ENCODE measurements at regions not wholly inside any gene's neighbourhood (a gene's known extent, or its start where the extent isn't known, plus 50 kb on each side); places are given as distances from the start of the nearest gene placed in this dataset.
A peak's percentile ranks its signal among the peaks of the same experiment; 100 is the strongest.

GRCh38 chr5:125294844-125295243 lies 548.4 kb upstream of the ZNF608 start:
- no peak overlapping the region for H3K27ac ChIP-seq
- no peaks in the 10 kb centered on the region for H3K36me3 ChIP-seq
- no peak overlapping the region for H3K4me3 Mint-ChIP-seq
- no peak overlapping the region for H3K27ac Mint-ChIP-seq
- H3K9me3 Mint-ChIP-seq, result no peaks in the 10 kb centered on the region
- H3K4me1 ChIP-seq, result peaks cover 28% of the 10 kb centered on the region
- no peaks in the 10 kb centered on the region for H3K36me3 Mint-ChIP-seq
- H3K27me3 Mint-ChIP-seq (ENCODE audit: insufficient read depth, low read depth), result peaks cover 4% of the 10 kb centered on the region
- no peak overlapping the region for H2AFZ ChIP-seq (replicated peaks)
- DNase-seq (ENCODE audit: low spot score), result no peak
- H3K4me3 ChIP-seq, result no peak overlapping the region
- no peaks in the 10 kb centered on the region for H3K27me3 ChIP-seq
- no peaks in the 10 kb centered on the region for H3K9me3 ChIP-seq (ENCODE audit: low read depth)
- TF ChIP-seq EZH2phosphoT487 (IDR thresholded peaks at IDR 0.05) (no peak), CTCF (IDR thresholded peaks at IDR 0.05) (no peak), EZH2 (IDR thresholded peaks at IDR 0.05) (no peak)
- no peak overlapping the region for H3K9ac ChIP-seq
- H3K79me2 ChIP-seq (ENCODE audit: low read depth), result no peaks in the 10 kb centered on the region
- H3K4me1 Mint-ChIP-seq, result peaks cover 34% of the 10 kb centered on the region
- no peaks in the 10 kb centered on the region for H3F3A ChIP-seq (ENCODE audit: low read depth)
- H3K4me2 ChIP-seq, result no peak overlapping the region
- no peaks in the 10 kb centered on the region for H4K20me1 ChIP-seq (ENCODE audit: low read depth)

- Histone ChIP-seq H3K27ac (no peak overlapping the region), H3K36me3 (no peaks in the 10 kb centered on the region), H3K27me3 (no peaks in the 10 kb centered on the region), H3F3A (ENCODE audit: low read depth) (no peaks in the 10 kb centered on the region), H3K4me3 (no peak overlapping the region), H3K79me2 (ENCODE audit: low read depth) (no peaks in the 10 kb centered on the region), H2AFZ (replicated peaks) (no peak overlapping the region), H3K4me2 (no peak overlapping the region), H3K9me3 (ENCODE audit: low read depth) (no peaks in the 10 kb centered on the region), H3K9ac (no peak overlapping the region), H3K4me1 (peaks cover 28% of the 10 kb centered on the region), H4K20me1 (ENCODE audit: low read depth) (no peaks in the 10 kb centered on the region)
- DNase-seq (ENCODE audit: low spot score), result no peak
- Mint-ChIP-seq H3K36me3 (no peaks in the 10 kb centered on the region), H3K9me3 (no peaks in the 10 kb centered on the region), H3K27ac (no peak overlapping the region), H3K4me3 (no peak overlapping the region), H3K27me3 (ENCODE audit: insufficient read depth, low read depth) (peaks cover 4% of the 10 kb centered on the region), H3K4me1 (peaks cover 35% of the 10 kb centered on the region)
- TF ChIP-seq EZH2 (IDR thresholded peaks at IDR 0.05), result no peak
Measured at GRCh38 chr5:125295405-125295872, 549.0 kb upstream of the ZNF608 start.

GRCh38 chr5:125298258-125298657 lies 551.8 kb upstream of the ZNF608 start:
- Histone ChIP-seq H3K4me1 (peaks cover 20% of the 10 kb centered on the region), H4K20me1 (ENCODE audit: low read depth) (no peaks in the 10 kb centered on the region), H3K4me2 (no peak overlapping the region), H3K27me3 (no peaks in the 10 kb centered on the region), H3K79me2 (ENCODE audit: low read depth) (no peaks in the 10 kb centered on the region), H2AFZ (replicated peaks) (no peak overlapping the region), H3K9me3 (ENCODE audit: low read depth) (no peaks in the 10 kb centered on the region), H3K36me3 (no peaks in the 10 kb centered on the region), H3F3A (ENCODE audit: low read depth) (no peaks in the 10 kb centered on the region), H3K9ac (no peak overlapping the region), H3K27ac (no peak overlapping the region), H3K4me3 (no peak overlapping the region)
- TF ChIP-seq CTCF (IDR thresholded peaks at IDR 0.05), result no peak
- no peak for TF ChIP-seq EZH2 (IDR thresholded peaks at IDR 0.05)
- TF ChIP-seq EZH2phosphoT487 (IDR thresholded peaks at IDR 0.05), result no peak
- no peak for DNase-seq (ENCODE audit: low spot score)
- Mint-ChIP-seq H3K4me3 (no peak overlapping the region), H3K36me3 (no peaks in the 10 kb centered on the region), H3K27ac (peak overlapping the region; percentile 13), H3K9me3 (no peaks in the 10 kb centered on the region), H3K4me1 (peaks cover 37% of the 10 kb centered on the region), H3K27me3 (ENCODE audit: insufficient read depth, low read depth) (peaks cover 9% of the 10 kb centered on the region)

- Histone ChIP-seq H3K4me3 (no peak overlapping the region), H3K4me1 (peaks cover 14% of the 10 kb centered on the region), H3K79me2 (ENCODE audit: low read depth) (no peaks in the 10 kb centered on the region), H3K27ac (no peak overlapping the region), H3K4me2 (no peak overlapping the region), H3K27me3 (no peaks in the 10 kb centered on the region), H4K20me1 (ENCODE audit: low read depth) (no peaks in the 10 kb centered on the region), H3K9ac (no peak overlapping the region), H3K9me3 (ENCODE audit: low read depth) (no peaks in the 10 kb centered on the region), H2AFZ (replicated peaks) (peak overlapping the region; percentile 52), H3F3A (ENCODE audit: low read depth) (no peaks in the 10 kb centered on the region), H3K36me3 (no peaks in the 10 kb centered on the region)
- Mint-ChIP-seq H3K9me3 (no peaks in the 10 kb centered on the region), H3K27me3 (ENCODE audit: insufficient read depth, low read depth) (peaks cover 9% of the 10 kb centered on the region), H3K27ac (peak overlapping the region; percentile 81), H3K4me3 (no peak overlapping the region), H3K4me1 (peaks cover 37% of the 10 kb centered on the region), H3K36me3 (no peaks in the 10 kb centered on the region)
- TF ChIP-seq EZH2 (IDR thresholded peaks at IDR 0.05) (no peak), CTCF (IDR thresholded peaks at IDR 0.05) (no peak)
- no peak for DNase-seq (ENCODE audit: low spot score)
Measured at GRCh38 chr5:125298746-125299379, 552.4 kb upstream of the ZNF608 start.
